ENCODE measurements at regions not wholly inside any gene's neighbourhood (a gene's known extent, or its start where the extent isn't known, plus 50 kb on each side); places are given as distances from the start of the nearest gene placed in this dataset.
"Not testable (repeated sequence)": the region's sequence is repeated elsewhere in the genome, so short reads cannot be mapped to it uniquely, and the experiment has no call there.

DNA sequence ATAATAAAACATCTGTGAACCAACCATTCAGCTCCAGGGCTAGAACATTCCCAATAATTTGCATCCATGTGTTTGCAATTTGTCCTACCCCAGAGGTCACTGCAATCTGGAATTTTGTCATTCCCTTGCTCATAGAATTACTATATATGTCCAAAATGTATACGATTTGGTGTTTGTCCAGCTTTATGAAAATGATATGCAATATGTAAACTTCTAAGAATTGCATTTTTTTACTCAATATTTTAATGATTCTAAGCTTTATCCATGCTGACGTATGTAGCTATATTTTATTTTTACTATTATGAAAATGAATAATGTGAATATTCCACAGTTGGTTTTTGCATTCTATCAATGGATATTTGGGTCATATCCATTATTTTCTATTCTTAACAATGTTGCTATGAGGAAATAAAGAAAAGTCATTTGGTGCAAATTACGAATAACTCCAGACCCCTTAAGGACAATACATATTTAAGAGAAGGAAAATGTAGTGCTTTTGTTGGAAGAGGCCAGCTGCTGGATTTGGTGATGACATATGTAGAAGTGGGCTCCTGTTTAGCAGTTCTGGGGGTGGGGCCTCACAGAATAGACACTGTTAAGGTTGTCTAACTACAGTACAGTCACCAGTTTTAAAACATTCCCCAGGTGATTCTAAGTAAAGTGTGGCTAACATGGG is 139.4 kb downstream of the SLC38A4 start:
- TF ChIP-seq POLR2A (IDR thresholded peaks at IDR 0.05): no peak
- TF ChIP-seq, protein P1, sequence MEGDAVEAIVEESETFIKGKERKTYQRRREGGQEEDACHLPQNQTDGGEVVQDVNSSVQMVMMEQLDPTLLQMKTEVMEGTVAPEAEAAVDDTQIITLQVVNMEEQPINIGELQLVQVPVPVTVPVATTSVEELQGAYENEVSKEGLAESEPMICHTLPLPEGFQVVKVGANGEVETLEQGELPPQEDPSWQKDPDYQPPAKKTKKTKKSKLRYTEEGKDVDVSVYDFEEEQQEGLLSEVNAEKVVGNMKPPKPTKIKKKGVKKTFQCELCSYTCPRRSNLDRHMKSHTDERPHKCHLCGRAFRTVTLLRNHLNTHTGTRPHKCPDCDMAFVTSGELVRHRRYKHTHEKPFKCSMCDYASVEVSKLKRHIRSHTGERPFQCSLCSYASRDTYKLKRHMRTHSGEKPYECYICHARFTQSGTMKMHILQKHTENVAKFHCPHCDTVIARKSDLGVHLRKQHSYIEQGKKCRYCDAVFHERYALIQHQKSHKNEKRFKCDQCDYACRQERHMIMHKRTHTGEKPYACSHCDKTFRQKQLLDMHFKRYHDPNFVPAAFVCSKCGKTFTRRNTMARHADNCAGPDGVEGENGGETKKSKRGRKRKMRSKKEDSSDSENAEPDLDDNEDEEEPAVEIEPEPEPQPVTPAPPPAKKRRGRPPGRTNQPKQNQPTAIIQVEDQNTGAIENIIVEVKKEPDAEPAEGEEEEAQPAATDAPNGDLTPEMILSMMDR (IDR thresholded peaks at IDR 0.05): no peak
- Histone ChIP-seq H3K27ac (no peak overlapping the region), H3K4me3 (no peak overlapping the region), H3K4me1 (no peaks in the 10 kb centered on the region), H3K9me3 (no peaks in the 10 kb centered on the region), H3K27me3 (no peaks in the 10 kb centered on the region), H3K36me3 (no peaks in the 10 kb centered on the region)
- ATAC-seq: no peak
- DNase-seq: no peak
- intact Hi-C loops (cut with DNase I): no loop called here
- 91% methylated on average over 3 of the region's 3 CpGs for WGBS (ENCODE audit: insufficient coverage, low coverage, low lambda C conversion rate, missing lambda C conversion rate)

DNA sequence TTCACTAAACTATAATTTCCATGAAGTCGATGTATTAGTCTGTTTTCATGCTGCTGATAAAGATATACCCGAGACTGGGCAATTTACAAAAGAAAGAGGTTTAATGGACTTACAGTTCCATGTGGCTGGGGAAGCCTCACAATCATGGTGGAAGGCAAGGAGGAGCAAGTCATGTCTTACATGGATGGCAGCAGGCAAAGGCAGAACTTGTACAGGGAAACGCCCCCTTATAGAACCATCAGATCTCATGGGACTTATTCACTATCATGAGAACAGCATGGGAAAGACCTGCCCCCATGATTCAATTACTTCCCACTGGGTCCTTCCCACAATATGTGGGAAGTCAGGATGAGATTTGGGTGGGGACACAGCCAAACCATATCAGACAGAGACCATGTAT is 141.6 kb downstream of the SLC38A4 start:
- 95% methylated on average over 3 of the region's 3 CpGs for WGBS (ENCODE audit: insufficient coverage, low coverage, low lambda C conversion rate, missing lambda C conversion rate)
- H3K4me3 ChIP-seq; intact Hi-C loops (cut with DNase I); DNase-seq; H3K36me3 ChIP-seq; H3K9me3 ChIP-seq; H3K4me1 ChIP-seq; ATAC-seq; H3K27ac ChIP-seq; H3K27me3 ChIP-seq: not testable (repeated sequence)

DNA sequence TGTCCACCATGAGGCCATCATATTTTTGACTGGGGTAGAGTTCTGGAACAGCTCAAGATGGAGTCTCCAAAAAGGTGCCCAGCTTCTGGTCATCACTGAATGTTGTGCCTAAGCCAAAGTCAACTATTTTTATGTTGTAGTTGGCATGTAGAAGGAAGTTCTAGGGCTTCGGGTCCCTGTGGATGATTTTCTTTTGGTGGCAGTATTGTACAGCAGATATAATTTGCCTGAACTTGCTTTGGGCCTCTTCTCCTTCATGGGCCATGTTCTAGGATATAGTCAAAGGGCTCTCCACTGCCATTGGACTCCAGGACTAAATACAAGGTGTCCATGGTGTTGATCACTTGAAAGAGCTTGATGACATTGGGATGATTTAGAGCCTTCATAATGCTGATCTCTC is 143.6 kb downstream of the SLC38A4 start:
- Histone ChIP-seq H3K4me3 (no peak overlapping the region), H3K36me3 (no peaks in the 10 kb centered on the region), H3K4me1 (no peaks in the 10 kb centered on the region), H3K27me3 (no peaks in the 10 kb centered on the region), H3K27ac (no peak overlapping the region), H3K9me3 (no peaks in the 10 kb centered on the region)
- intact Hi-C loops (cut with DNase I): no loop called here
- WGBS (ENCODE audit: insufficient coverage, low coverage, low lambda C conversion rate, missing lambda C conversion rate): 0% methylated on average over 1 of the region's 1 CpG
- TF ChIP-seq, protein P1 (IDR thresholded peaks at IDR 0.05): no peak
- no peak for TF ChIP-seq POLR2A (IDR thresholded peaks at IDR 0.05)
- peak in 1 of 4 donors; percentile 28 for ATAC-seq
- no peak for DNase-seq

DNA sequence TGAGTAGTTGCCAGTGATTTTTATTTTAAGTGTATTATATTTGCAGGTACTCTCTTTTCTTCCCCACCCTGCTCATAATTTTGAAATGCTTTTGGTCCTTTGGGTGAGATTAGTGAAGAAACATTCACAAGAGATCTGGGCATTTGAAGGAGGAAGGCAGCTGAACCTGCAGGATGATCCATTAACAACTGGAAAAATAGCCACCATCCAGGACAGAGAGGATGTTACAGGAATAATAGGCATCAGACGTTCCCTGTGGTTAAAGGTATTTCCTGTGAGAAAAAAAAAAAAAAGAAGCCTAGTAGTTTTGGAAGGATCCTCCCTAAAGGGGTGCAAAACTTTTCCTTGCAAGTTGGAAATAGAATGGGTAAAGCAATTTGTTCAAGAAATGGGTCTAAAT is 145.3 kb downstream of the SLC38A4 start:
- no peak overlapping the region for H3K4me3 ChIP-seq
- no peaks in the 10 kb centered on the region for H3K36me3 ChIP-seq
- no peaks in the 10 kb centered on the region for H3K27me3 ChIP-seq
- no peaks in the 10 kb centered on the region for H3K9me3 ChIP-seq
- no peak for DNase-seq
- no peak overlapping the region for H3K27ac ChIP-seq
- 18% methylated on average over 1 of the region's 1 CpG for WGBS (ENCODE audit: insufficient coverage, low coverage, low lambda C conversion rate, missing lambda C conversion rate)
- intact Hi-C loops (cut with DNase I): no loop called here
- ATAC-seq: no peak
- no peak for TF ChIP-seq POLR2A (IDR thresholded peaks at IDR 0.05)
- TF ChIP-seq, protein P1 (IDR thresholded peaks at IDR 0.05): no peak
- no peaks in the 10 kb centered on the region for H3K4me1 ChIP-seq

DNA sequence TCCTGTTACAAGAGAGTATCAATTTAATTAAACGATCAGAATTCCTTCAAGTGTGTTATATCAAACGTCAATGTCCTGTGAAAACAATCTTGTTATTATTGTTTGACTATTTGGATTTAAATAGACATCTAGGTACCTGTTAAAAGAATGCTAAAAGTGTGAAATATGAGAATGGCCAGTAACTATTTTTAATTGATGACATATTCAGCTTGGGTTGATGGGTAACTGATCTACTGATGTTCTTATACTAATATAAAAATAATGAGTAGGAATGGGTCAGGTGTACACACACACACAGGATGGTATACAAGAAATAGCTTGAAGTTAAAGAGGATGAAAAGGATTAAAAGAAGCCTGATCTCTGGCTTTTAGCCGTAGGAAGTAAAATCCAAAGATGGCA is 146.0 kb downstream of the SLC38A4 start:
- H3K4me3 ChIP-seq: no peak overlapping the region
- no peaks in the 10 kb centered on the region for H3K36me3 ChIP-seq
- DNase-seq: no peak
- H3K27me3 ChIP-seq: no peaks in the 10 kb centered on the region
- intact Hi-C loops (cut with DNase I): loop anchor here in 1 of 2 donors (5.0 kb wide), 1 partner anchor 253 kb away; no protein-coding TSS in a partner anchor
- no peaks in the 10 kb centered on the region for H3K9me3 ChIP-seq
- TF ChIP-seq, protein P1 (IDR thresholded peaks at IDR 0.05): no peak
- TF ChIP-seq POLR2A (IDR thresholded peaks at IDR 0.05): no peak
- H3K27ac ChIP-seq: no peak overlapping the region
- ATAC-seq: no peak
- WGBS (ENCODE audit: insufficient coverage, low coverage, low lambda C conversion rate, missing lambda C conversion rate): 39% methylated on average over 3 of the region's 3 CpGs
- no peaks in the 10 kb centered on the region for H3K4me1 ChIP-seq

All from right lobe of liver (tissue), 6 donors.